ENCODE measurements at regions not wholly inside any gene's neighbourhood (a gene's known extent, or its start where the extent isn't known, plus 50 kb on each side); places are given as distances from the start of the nearest gene placed in this dataset.

DNA sequence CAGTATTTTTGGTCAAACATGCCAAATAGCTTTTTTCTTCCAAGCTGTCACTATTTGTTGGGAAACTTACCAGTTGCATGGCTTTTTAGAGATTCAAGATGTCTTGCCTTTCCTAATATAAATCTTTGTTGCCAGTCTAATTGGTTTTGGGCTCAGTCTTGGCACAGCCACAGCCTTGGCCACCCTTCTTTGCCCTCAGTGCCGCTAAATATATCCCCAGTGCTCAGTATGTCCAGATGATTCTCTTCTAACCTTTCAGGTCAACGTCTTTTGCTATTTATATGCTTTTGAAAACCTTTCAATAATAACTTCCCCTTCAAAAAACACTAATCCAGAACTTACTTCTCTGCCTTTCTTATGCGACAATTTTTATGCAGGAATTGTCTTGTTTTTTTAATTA is 483.1 kb upstream of the ZFHX3 start:
- Mint-ChIP-seq H3K4me3 (no peak overlapping the region), H3K27ac (no peak overlapping the region), H3K36me3 (no peaks in the 10 kb centered on the region), H3K4me1 (no peaks in the 10 kb centered on the region), H3K9me3 (peaks cover 0 to 4% (median under 1%) of the 10 kb centered on the region in 8 donors), H3K27me3 (no peaks in the 10 kb centered on the region)
- ChIA-PET POLR2A (ENCODE audit: partially characterized antibody) (no interaction called here), CTCF (ENCODE audit: partially characterized antibody) (interaction anchor here (0.6 kb wide), 1 partner anchor 123 kb away, joined by 3 read pairs; no protein-coding TSS in a partner anchor)
- no peaks in the 10 kb centered on the region for H3K36me3 ChIP-seq (ENCODE audit: insufficient read depth, low read length)
- intact Hi-C loops (cut with micrococcal nuclease): no loop called here
- no peak overlapping the region for H3K4me3 ChIP-seq (ENCODE audit: low read length in 2 of 2)
- no peak overlapping the region for H3K27ac ChIP-seq (ENCODE audit: low read depth, low read length)
- no peak for DNase-seq
- no peaks in the 10 kb centered on the region for H3K4me1 ChIP-seq (ENCODE audit: insufficient read depth, low read length)
- H3K27me3 ChIP-seq (ENCODE audit: insufficient read depth, low read length): no peaks in the 10 kb centered on the region
- no peaks in the 10 kb centered on the region for H3K9me3 ChIP-seq (ENCODE audit: control insufficient read depth in 1 of 2, low read length in 2 of 2)

DNA sequence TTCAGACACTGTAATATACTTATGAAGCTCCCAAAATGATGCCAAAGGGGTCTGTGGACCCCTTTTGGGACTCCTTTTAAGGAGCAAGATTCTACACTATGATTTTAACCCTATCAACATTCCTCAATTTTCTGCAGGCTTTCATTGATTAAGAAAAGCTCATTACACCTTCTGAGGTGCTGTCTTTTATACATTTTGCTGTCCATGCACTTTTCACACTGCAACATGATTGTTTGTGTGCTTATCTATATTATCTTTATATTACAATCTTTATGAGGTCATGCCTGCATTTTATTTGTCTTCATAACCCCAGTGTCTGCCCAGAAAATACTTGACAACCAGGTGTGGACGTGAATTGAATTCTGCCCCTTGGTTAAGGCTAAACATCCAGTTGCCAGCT is 482.6 kb upstream of the ZFHX3 start:
- H3K4me1 ChIP-seq (ENCODE audit: insufficient read depth, low read length): no peaks in the 10 kb centered on the region
- H3K27ac Mint-ChIP-seq: no peak overlapping the region
- H3K36me3 ChIP-seq (ENCODE audit: insufficient read depth, low read length): no peaks in the 10 kb centered on the region
- POLR2A ChIA-PET (ENCODE audit: partially characterized antibody): no interaction called here
- no peak overlapping the region for H3K4me3 ChIP-seq (ENCODE audit: low read length in 2 of 2)
- intact Hi-C loops (cut with micrococcal nuclease): no loop called here
- no peak overlapping the region for H3K4me3 Mint-ChIP-seq
- H3K9me3 Mint-ChIP-seq: peaks cover 0 to 4% (median under 1%) of the 10 kb centered on the region in 8 donors
- CTCF ChIA-PET (ENCODE audit: partially characterized antibody): no interaction called here
- H3K4me1 Mint-ChIP-seq: no peaks in the 10 kb centered on the region
- no peak for DNase-seq
- no peaks in the 10 kb centered on the region for H3K9me3 ChIP-seq (ENCODE audit: control insufficient read depth in 1 of 2, low read length in 2 of 2)
- H3K27me3 Mint-ChIP-seq: no peaks in the 10 kb centered on the region
- no peaks in the 10 kb centered on the region for H3K36me3 Mint-ChIP-seq
- H3K27ac ChIP-seq (ENCODE audit: low read depth, low read length): no peak overlapping the region
- no peaks in the 10 kb centered on the region for H3K27me3 ChIP-seq (ENCODE audit: insufficient read depth, low read length)

DNA sequence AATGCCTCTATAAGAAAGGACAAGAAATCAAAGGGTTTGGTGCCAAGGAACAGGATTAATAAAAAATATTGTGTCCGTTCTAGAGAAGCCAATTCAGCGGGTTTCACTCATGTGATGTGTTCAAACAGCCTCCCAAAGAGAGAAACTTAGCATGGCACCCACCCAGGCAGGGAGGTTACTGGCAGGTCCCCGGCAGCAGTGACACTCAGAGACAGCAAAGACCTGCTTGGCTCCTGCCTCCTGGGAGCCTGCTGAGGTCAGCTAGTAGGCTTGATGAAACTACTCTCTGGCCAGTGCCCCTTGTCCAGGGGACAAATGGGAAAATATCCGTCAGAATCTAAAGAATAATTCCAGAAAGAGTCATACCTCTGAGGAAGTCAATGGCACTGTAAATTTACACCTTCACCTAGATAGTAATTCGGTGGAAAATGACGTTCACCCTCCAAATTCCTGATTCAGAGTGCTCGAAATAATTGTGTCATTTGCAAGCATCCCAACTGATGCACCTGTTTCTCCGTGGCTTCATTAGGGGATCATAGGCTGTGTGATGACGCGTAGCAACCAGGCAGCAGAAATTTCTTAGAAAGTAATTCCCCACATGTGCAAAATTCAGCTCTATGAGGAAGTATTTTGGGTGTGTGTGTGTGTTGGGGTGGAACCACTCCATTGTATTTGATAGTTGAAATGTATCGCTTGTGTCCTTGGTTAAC is 481.5 kb upstream of the ZFHX3 start:
- H3K27ac ChIP-seq (ENCODE audit: low read depth, low read length): no peak overlapping the region
- Mint-ChIP-seq H3K4me1 (no peaks in the 10 kb centered on the region), H3K4me3 (no peak overlapping the region), H3K27ac (no peak overlapping the region), H3K9me3 (peaks cover 0 to 4% (median under 1%) of the 10 kb centered on the region in 8 donors), H3K36me3 (no peaks in the 10 kb centered on the region), H3K27me3 (no peaks in the 10 kb centered on the region)
- DNase-seq: no peak
- H3K9me3 ChIP-seq (ENCODE audit: control insufficient read depth in 1 of 2, low read length in 2 of 2): no peaks in the 10 kb centered on the region
- no peak overlapping the region for H3K4me3 ChIP-seq (ENCODE audit: low read length in 2 of 2)
- no peaks in the 10 kb centered on the region for H3K27me3 ChIP-seq (ENCODE audit: insufficient read depth, low read length)
- no peaks in the 10 kb centered on the region for H3K4me1 ChIP-seq (ENCODE audit: insufficient read depth, low read length)
- ChIA-PET POLR2A (ENCODE audit: partially characterized antibody) (no interaction called here), CTCF (ENCODE audit: partially characterized antibody) (no interaction called here)
- no peaks in the 10 kb centered on the region for H3K36me3 ChIP-seq (ENCODE audit: insufficient read depth, low read length)
- intact Hi-C loops (cut with micrococcal nuclease): no loop called here

DNA sequence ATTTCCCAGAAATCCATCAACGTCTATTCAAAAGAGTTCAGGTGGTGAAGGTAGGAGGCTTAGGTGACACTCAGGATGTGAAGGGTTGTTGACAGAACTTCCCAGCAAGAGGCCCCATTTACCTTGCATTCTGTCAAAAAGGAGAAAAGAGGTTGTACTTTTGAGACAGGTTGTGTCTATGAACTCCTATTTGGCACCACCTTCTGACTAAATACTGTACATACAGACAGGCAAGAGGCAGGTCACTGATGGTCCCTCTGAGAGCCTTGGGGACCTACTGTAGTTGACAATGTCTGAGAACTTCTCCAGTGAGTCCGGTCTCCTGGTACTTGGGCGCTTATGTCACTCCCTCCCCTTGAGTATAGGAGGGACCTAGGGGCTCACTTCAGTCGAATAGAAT is 479.3 kb upstream of the ZFHX3 start:
- DNase-seq: no peak
- ChIA-PET CTCF (ENCODE audit: partially characterized antibody) (no interaction called here), POLR2A (ENCODE audit: partially characterized antibody) (no interaction called here)
- Histone ChIP-seq H3K36me3 (ENCODE audit: insufficient read depth, low read length) (no peaks in the 10 kb centered on the region), H3K27me3 (ENCODE audit: insufficient read depth, low read length) (no peaks in the 10 kb centered on the region), H3K4me1 (ENCODE audit: insufficient read depth, low read length) (no peaks in the 10 kb centered on the region), H3K4me3 (ENCODE audit: low read length in 2 of 2) (no peak overlapping the region), H3K9me3 (ENCODE audit: control insufficient read depth in 1 of 2, low read length in 2 of 2) (no peaks in the 10 kb centered on the region), H3K27ac (ENCODE audit: low read depth, low read length) (no peak overlapping the region)
- H3K27ac Mint-ChIP-seq: no peak overlapping the region
- H3K4me3 Mint-ChIP-seq: no peak overlapping the region
- H3K36me3 Mint-ChIP-seq: no peaks in the 10 kb centered on the region
- intact Hi-C loops (cut with micrococcal nuclease): no loop called here
- no peaks in the 10 kb centered on the region for H3K4me1 Mint-ChIP-seq
- no peaks in the 10 kb centered on the region for H3K27me3 Mint-ChIP-seq
- H3K9me3 Mint-ChIP-seq: peaks cover 0 to 7% (median 0%) of the 10 kb centered on the region in 8 donors

DNA sequence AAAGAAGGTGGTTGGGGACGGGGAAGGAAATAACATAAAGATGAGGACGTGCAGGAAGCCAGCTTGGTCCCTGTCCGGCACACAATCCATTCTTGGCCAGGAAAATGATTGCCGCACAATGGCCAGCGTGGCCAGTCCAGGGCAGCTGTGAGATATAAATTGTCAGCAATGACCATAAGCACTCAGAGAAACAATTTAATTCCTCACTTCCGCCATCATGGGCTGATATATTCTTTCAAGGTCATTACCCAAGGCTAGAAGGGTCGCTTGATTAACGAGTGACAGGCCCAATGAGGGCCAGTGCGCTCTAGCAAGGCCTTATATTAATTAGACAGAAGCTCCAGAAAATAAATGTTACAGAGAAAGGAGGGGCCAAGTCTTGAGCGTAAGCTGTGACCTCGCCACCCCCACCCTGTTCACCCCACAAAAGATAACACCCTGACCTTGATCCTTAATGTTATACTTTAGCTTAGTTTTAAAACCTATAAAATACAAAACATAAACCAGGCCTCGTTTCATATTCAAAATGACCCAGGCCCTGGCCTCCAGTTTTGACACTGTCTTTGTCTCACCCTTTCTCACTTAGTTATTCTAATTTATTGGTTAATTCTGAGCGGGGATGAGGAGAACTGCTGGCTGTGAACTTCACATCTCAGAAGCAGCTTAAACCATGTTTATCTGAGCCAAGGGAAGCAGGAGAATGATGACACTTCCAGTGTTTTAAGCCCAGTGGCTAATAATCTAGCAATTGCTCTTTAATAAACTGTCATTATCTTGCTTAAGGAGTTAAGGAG is 478.3 kb upstream of the ZFHX3 start:
- Histone ChIP-seq H3K27me3 (ENCODE audit: insufficient read depth, low read length) (no peaks in the 10 kb centered on the region), H3K27ac (ENCODE audit: low read depth, low read length) (no peak overlapping the region), H3K4me3 (ENCODE audit: low read length in 2 of 2) (no peak overlapping the region), H3K36me3 (ENCODE audit: insufficient read depth, low read length) (no peaks in the 10 kb centered on the region), H3K4me1 (ENCODE audit: insufficient read depth, low read length) (no peaks in the 10 kb centered on the region), H3K9me3 (ENCODE audit: control insufficient read depth in 1 of 2, low read length in 2 of 2) (no peaks in the 10 kb centered on the region)
- Mint-ChIP-seq H3K36me3 (no peaks in the 10 kb centered on the region), H3K27ac (peak overlapping the region in 1 of 7 donors; percentile 7), H3K27me3 (no peaks in the 10 kb centered on the region), H3K4me3 (no peak overlapping the region), H3K4me1 (no peaks in the 10 kb centered on the region), H3K9me3 (peaks cover 0 to 7% (median 0%) of the 10 kb centered on the region in 8 donors)
- ChIA-PET POLR2A (ENCODE audit: partially characterized antibody) (no interaction called here), CTCF (ENCODE audit: partially characterized antibody) (no interaction called here)
- intact Hi-C loops (cut with micrococcal nuclease): no loop called here
- no peak for DNase-seq

DNA sequence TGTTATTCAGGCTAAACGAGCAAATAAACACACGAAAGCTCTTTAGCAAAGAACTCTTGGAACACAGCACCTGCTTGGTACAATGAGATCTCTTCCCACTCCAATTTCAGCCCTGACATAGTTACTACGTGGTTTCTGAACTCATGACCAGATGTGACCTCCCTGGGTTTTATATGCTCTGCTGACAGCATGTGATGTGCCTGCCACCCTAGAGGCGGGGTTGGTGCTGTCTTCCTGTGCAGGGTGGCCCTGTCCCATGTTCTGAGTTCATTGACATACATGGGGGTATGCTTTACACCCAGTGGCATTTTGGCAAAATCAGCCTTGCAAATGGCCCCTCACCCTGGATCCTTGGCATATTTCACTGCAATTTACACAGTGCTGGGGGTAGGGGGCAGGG is 475.3 kb upstream of the ZFHX3 start:
- no peaks in the 10 kb centered on the region for H3K36me3 Mint-ChIP-seq
- no peaks in the 10 kb centered on the region for H3K9me3 ChIP-seq (ENCODE audit: control insufficient read depth in 1 of 2, low read length in 2 of 2)
- H3K27me3 ChIP-seq (ENCODE audit: insufficient read depth, low read length): no peaks in the 10 kb centered on the region
- peaks cover 0 to 4% (median 0%) of the 10 kb centered on the region in 8 donors for H3K9me3 Mint-ChIP-seq
- no peak for DNase-seq
- H3K4me3 Mint-ChIP-seq: no peak overlapping the region
- H3K27ac Mint-ChIP-seq: no peak overlapping the region
- no peaks in the 10 kb centered on the region for H3K36me3 ChIP-seq (ENCODE audit: insufficient read depth, low read length)
- CTCF ChIA-PET (ENCODE audit: partially characterized antibody): no interaction called here
- POLR2A ChIA-PET (ENCODE audit: partially characterized antibody): no interaction called here
- H3K4me1 ChIP-seq (ENCODE audit: insufficient read depth, low read length): no peaks in the 10 kb centered on the region
- no peaks in the 10 kb centered on the region for H3K4me1 Mint-ChIP-seq
- intact Hi-C loops (cut with micrococcal nuclease): no loop called here
- no peak overlapping the region for H3K4me3 ChIP-seq (ENCODE audit: low read length in 2 of 2)
- H3K27ac ChIP-seq (ENCODE audit: low read depth, low read length): no peak overlapping the region
- no peaks in the 10 kb centered on the region for H3K27me3 Mint-ChIP-seq

DNA sequence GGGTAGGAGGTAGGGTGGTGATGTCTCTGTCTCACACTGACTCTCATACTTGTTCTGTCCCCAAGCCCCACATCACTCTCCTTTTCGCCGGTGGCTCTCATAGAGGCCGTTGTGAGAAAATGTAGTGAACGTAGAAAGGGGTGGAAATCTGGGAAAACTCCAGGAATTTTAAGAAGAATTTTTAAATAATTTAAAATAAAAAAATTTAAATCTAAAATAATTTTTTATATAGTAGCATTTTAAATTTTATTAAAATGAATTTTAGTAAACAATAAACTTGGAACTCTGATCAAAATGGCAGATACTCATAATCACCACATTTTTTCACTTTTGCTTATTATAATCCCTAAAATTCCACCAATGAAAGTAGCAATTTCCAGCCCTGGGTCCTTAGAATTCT is 473.6 kb upstream of the ZFHX3 start:
- H3K27me3 Mint-ChIP-seq: no peaks in the 10 kb centered on the region
- H3K9me3 Mint-ChIP-seq: peaks cover 0 to 4% (median 0%) of the 10 kb centered on the region in 8 donors
- H3K4me1 Mint-ChIP-seq: no peaks in the 10 kb centered on the region
- no peak overlapping the region for H3K27ac Mint-ChIP-seq
- H3K4me3 ChIP-seq (ENCODE audit: low read length in 2 of 2): no peak overlapping the region
- H3K9me3 ChIP-seq (ENCODE audit: control insufficient read depth in 1 of 2, low read length in 2 of 2): no peaks in the 10 kb centered on the region
- no peaks in the 10 kb centered on the region for H3K27me3 ChIP-seq (ENCODE audit: insufficient read depth, low read length)
- DNase-seq: no peak
- H3K4me3 Mint-ChIP-seq: no peak overlapping the region
- ChIA-PET POLR2A (ENCODE audit: partially characterized antibody) (no interaction called here), CTCF (ENCODE audit: partially characterized antibody) (no interaction called here)
- H3K27ac ChIP-seq (ENCODE audit: low read depth, low read length): no peak overlapping the region
- intact Hi-C loops (cut with micrococcal nuclease): no loop called here
- H3K36me3 ChIP-seq (ENCODE audit: insufficient read depth, low read length): no peaks in the 10 kb centered on the region
- H3K36me3 Mint-ChIP-seq: no peaks in the 10 kb centered on the region
- H3K4me1 ChIP-seq (ENCODE audit: insufficient read depth, low read length): no peaks in the 10 kb centered on the region
